HUDEP-2 (cell line): ENCODE measurements at regions not wholly inside any gene's neighbourhood (a gene's known extent, or its start where the extent isn't known, plus 50 kb on each side); places are given as distances from the start of the nearest gene placed in this dataset.
A peak's percentile ranks its signal among the peaks of the same experiment; 100 is the strongest.
"Not testable (repeated sequence)": the region's sequence is repeated elsewhere in the genome, so short reads cannot be mapped to it uniquely, and the experiment has no call there.

ENCODE experiments used
- DNase-seq, 76 experiments: peaks; one replicate each; lab custom pipeline; 2025; ENCODE audit not compliant: unreplicated experiment in 76 of 76; lab: John Stamatoyannopoulos, UW

DNA sequence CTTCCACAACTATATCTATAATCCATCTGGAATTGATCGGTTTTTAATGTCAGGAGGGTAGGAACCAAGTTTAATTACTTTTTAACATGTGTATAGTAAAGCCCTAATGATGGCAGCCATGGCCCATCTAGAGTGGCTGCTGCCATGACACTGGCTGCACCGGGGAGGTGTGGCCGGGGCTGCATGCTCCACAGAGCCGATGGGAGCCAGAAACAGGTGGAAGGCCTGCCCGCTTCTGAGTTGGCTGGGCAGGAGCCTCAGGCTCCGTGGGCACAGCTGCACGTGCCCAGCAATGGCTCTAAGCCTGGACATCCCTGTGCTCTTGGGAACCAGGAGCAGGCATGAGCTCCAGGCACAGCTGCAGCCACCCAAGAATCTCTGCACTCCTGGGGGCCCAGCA lies 73.0 kb downstream of the GBP6 start:
- no peak for DNase-seq

DNA sequence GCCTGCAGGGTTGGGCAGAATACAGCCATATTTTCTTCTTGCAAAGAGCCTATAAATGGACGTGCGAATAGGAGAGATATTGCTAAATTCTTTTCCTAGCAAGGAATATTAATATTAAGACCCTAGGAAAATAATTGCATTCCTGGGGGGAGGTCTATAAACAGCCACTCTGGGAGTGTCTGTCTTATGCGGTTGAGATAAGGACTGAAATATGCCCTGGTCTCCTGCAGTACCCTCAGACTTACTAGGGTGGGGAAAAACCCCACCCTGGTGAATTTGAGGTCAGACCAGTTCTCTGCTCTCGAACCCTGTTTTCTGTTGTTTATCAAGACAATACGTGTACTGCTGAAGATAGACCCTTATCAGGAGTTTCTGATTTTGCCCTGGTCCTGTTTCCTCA lies 74.4 kb downstream of the GBP6 start:
- not testable (repeated sequence) for DNase-seq

GRCh38 chr1:89440911-89441310 lies 77.1 kb downstream of the GBP6 start:
- DNase-seq: no peak

GRCh38 chr1:89444791-89445190 lies 79.8 kb upstream of the LRRC8B start:
- no peak for DNase-seq

DNA sequence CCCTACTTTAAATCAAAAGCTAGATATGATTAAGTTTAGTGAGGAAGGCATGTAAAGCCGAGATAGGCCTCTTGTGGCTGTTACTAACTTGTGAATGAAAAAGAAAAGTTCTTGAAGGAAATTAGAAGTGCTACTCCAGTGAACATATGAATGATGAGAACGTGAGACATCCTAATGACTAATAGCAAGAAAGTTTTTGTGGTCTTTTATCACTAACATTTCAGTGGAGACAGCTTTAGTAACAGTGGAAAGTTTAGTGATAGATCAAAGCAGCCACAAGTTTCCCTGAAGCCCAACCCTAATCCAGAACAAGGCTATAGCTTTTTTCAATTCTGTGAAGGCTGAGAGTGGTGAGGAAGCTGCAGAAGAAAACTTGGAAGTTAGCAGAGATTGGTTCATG lies 73.6 kb upstream of the LRRC8B start:
- no peak for DNase-seq

DNA sequence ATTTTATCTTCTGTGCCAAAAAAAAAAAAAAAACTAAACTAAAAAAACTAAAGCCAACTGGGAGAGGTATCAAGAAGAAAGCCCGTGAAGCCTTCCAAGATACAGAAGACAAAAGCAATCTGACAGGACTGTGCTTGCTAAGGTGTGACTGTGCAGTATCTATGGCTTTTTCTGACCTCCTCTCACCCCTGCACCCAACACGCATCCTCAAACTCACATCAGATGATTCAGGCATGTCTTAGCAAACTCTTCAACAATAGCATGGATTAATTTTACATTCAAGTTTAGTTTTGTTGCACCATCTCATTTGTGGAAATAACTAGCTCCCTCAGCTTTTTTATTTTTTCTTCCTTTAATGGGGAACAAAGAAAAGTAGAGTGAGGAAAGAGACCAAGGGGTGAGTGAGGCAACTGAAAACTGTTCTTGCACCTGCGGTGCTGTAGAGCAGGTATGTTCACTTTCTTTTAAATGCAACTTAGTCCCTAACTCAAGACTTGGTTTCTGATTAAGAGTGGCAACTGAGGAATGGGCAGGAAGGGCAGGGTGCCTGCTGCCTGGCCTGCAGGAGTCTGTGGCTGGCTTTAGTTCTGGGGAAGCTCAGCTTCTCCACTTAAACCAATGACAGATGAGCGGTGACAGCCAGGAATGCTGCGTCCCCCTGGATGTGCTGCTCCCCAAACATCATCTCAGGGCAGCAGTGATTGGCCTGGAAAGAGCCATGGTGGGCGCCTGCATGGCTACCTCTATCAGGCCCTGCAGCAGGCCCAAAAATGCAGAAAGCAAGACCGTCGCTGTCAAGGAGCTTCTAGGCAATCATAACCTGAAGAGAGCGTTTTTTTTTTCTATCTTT lies 71.3 kb upstream of the LRRC8B start:
- DNase-seq: no peak

GRCh38 chr1:89454845-89455521 lies 69.6 kb upstream of the LRRC8B start:
- peak in 52 of 76 experiments; percentile 3 to 71 (median 23) for DNase-seq

- no peak for DNase-seq
Observed at GRCh38 chr1:89457046-89457445, 67.6 kb upstream of the LRRC8B start.

DNA sequence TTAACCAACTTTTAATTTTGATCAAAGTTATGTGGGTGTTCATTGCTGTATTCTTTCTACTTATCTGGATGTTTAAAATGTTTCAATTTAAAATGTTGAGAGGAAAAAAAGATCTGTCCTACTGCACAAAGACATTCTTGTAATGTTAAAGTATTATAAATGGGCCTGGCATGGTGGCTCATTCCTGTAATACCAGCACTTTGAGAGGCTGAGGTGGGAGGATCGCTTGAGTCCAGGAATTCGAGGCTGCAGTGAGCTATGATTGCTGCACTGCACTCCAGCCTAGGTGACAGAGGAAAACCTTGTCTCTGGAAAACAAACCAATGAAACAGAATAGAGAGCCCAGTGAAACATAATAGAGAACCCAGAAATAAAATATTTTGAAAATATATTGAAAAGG lies 65.5 kb upstream of the LRRC8B start:
- no peak for DNase-seq

- DNase-seq: no peak
Observed at GRCh38 chr1:89460325-89460724, 64.3 kb upstream of the LRRC8B start.

- no peak for DNase-seq
Observed at GRCh38 chr1:89462250-89462649, 62.4 kb upstream of the LRRC8B start.

GRCh38 chr1:89464008-89464407 lies 60.6 kb upstream of the LRRC8B start:
- DNase-seq: no peak

- peak in 1 of 76 experiments; percentile 1 for DNase-seq
Observed at GRCh38 chr1:89465201-89465600, 59.4 kb upstream of the LRRC8B start.

GRCh38 chr1:89466307-89466930 lies 58.2 kb upstream of the LRRC8B start:
- DNase-seq: no peak

DNA sequence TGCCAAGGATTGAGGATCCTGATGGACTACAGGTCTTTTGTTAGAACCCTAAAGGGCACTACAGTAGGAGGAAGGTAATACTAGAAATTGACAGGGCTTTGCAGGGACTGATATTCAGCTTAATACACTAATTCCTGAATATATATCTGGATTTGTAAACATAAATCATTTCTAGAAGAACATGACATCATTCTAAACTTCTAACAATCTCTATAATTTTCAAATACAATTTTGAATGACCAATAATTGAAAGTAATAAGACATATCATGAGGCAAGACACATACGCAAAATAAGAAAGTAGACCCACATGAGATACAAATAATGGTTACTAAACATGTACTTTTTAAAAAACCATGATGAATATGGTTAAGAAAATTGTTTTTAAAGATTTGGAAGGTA lies 52.4 kb upstream of the LRRC8B start:
- DNase-seq: no peak

- DNase-seq: no peak
Observed at GRCh38 chr1:89472886-89473417, 51.7 kb upstream of the LRRC8B start.
